CD4-positive, alpha-beta memory T cell (primary cell): ENCODE measurements at regions not wholly inside any gene's neighbourhood (a gene's known extent, or its start where the extent isn't known, plus 50 kb on each side); places are given as distances from the start of the nearest gene placed in this dataset.
A peak's percentile ranks its signal among the peaks of the same experiment; 100 is the strongest.

Experiments
- CTCF ChIA-PET: fragments of 350-600 bp; sonication (Branson Sonifier 250); formaldehyde crosslinking; loops from one replicate; lab custom pipeline; 2021; ENCODE audit warnings: inconsistent platforms; ENCODE audit not compliant: partially characterized antibody; lab: Charles Lee
- POLR2A ChIA-PET: fragments of 350-600 bp; sonication (Branson Sonifier 250); formaldehyde crosslinking; loops from one replicate; lab custom pipeline; 2021; ENCODE audit not compliant: partially characterized antibody; lab: Charles Lee
- DNase-seq, 5 donors: peaks; one replicate each; pipeline versions ENCODE4 v3.0.0 to v3.0.0-alpha.2; 2020 to 2022; ENCODE audit warnings: mixed read lengths in 1 of 5
- H3K27ac ChIP-seq: one replicate; pipeline ENCODE4 v1.7.0; 2013; ENCODE audit warnings: low read depth, low read length
- H3K27me3 ChIP-seq: 2 replicates; pipeline ENCODE4 v1.7.0; 2013; ENCODE audit warnings: mild to moderate bottlenecking, low read length, moderate library complexity; ENCODE audit not compliant: insufficient read depth
- H3K36me3 ChIP-seq: 2 replicates; pipeline ENCODE4 v1.7.0; 2013; ENCODE audit warnings: mild to moderate bottlenecking, low read length, moderate library complexity; ENCODE audit not compliant: insufficient read depth
- H3K4me1 ChIP-seq: 2 replicates; pipeline ENCODE4 v1.7.0; 2013; ENCODE audit warnings: mild to moderate bottlenecking, low read length, moderate library complexity; ENCODE audit not compliant: insufficient read depth
- H3K4me3 ChIP-seq, 2 donors: one replicate each; pipeline ENCODE4 v1.7.0; 2013; ENCODE audit warnings: low read length in 2 of 2, mild to moderate bottlenecking in 1 of 2
- H3K9me3 ChIP-seq, 2 donors: one replicate each; pipeline ENCODE4 v1.7.0; 2013; ENCODE audit warnings: low read length in 2 of 2, control low read depth in 1 of 2; ENCODE audit not compliant: control insufficient read depth in 1 of 2
- H3K27ac Mint-ChIP-seq, 7 donors: one replicate each; pipeline ENCODE4 v1.8.0; 2020 to 2021; ENCODE audit warnings: mixed read lengths in 7 of 7, mild to moderate bottlenecking in 6 of 7, inconsistent platforms in 3 of 7, moderate library complexity in 3 of 7
- H3K27me3 Mint-ChIP-seq, 2 donors: one replicate each; pipeline ENCODE4 v1.8.0; 2020 to 2021; ENCODE audit warnings: mixed read lengths in 2 of 2
- H3K36me3 Mint-ChIP-seq, 2 donors: one replicate each; pipeline ENCODE4 v1.8.0; 2020 to 2021; ENCODE audit warnings: mixed read lengths in 2 of 2, inconsistent platforms in 1 of 2, mild to moderate bottlenecking in 1 of 2
- H3K4me1 Mint-ChIP-seq, 4 donors: one replicate each; pipeline ENCODE4 v1.8.0; 2020 to 2021; ENCODE audit warnings: mixed read lengths in 4 of 4, mild to moderate bottlenecking in 1 of 4
- H3K4me3 Mint-ChIP-seq, 8 donors: one replicate each; pipeline ENCODE4 v1.8.0; 2020 to 2021; ENCODE audit warnings: mixed read lengths in 8 of 8, mild to moderate bottlenecking in 7 of 8, moderate library complexity in 6 of 8, inconsistent platforms in 3 of 8
- H3K9me3 Mint-ChIP-seq, 8 donors: one replicate each; pipeline ENCODE4 v1.8.0; 2020 to 2021; ENCODE audit warnings: mixed read lengths in 8 of 8, mild to moderate bottlenecking in 5 of 8, inconsistent platforms in 3 of 8, moderate library complexity in 1 of 8
- intact Hi-C: fragments of 100-400 bp; cut with micrococcal nuclease; formaldehyde crosslinking; loops from one replicate; pipeline ENCODE4 v1.15.1; 2023

DNA sequence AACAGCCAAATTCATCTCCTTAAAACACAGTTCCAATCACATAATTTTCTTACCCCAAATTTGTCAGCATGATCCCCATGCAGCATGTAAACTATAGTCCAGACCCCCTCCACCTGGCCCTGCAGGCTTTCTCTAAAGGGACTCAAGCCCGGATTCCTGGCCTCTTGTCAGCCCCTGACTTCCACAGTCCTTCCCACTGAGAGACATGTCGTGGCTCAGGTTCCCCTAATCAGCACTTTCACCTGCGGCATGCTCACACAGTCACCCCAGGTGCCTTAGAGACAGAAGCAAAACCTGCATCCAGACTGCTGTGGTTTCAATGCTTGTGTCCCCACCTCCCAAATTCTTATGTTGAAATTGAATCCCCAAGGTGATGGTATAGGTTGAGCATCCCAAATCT, 372.7 kb upstream of the ATP10A start:
- intact Hi-C loops, result no loop called here
- no peak overlapping the region for H3K4me3 Mint-ChIP-seq
- H3K4me1 ChIP-seq, result no peaks in the 10 kb centered on the region
- H3K27ac Mint-ChIP-seq, result peak overlapping the region in 1 of 7 donors; percentile 1
- CTCF ChIA-PET, result no interaction called here
- H3K27me3 Mint-ChIP-seq, result peaks cover 2 to 3% of the 10 kb centered on the region in 2 donors
- no peak overlapping the region for H3K4me3 ChIP-seq
- H3K36me3 ChIP-seq, result no peaks in the 10 kb centered on the region
- POLR2A ChIA-PET, result no interaction called here
- DNase-seq, result no peak
- H3K27me3 ChIP-seq, result no peaks in the 10 kb centered on the region
- H3K36me3 Mint-ChIP-seq, result no peaks in the 10 kb centered on the region
- H3K9me3 ChIP-seq, result no peaks in the 10 kb centered on the region
- H3K4me1 Mint-ChIP-seq, result no peaks in the 10 kb centered on the region
- no peak overlapping the region for H3K27ac ChIP-seq
- peaks cover 0 to 6% (median 1%) of the 10 kb centered on the region in 8 donors for H3K9me3 Mint-ChIP-seq

DNA sequence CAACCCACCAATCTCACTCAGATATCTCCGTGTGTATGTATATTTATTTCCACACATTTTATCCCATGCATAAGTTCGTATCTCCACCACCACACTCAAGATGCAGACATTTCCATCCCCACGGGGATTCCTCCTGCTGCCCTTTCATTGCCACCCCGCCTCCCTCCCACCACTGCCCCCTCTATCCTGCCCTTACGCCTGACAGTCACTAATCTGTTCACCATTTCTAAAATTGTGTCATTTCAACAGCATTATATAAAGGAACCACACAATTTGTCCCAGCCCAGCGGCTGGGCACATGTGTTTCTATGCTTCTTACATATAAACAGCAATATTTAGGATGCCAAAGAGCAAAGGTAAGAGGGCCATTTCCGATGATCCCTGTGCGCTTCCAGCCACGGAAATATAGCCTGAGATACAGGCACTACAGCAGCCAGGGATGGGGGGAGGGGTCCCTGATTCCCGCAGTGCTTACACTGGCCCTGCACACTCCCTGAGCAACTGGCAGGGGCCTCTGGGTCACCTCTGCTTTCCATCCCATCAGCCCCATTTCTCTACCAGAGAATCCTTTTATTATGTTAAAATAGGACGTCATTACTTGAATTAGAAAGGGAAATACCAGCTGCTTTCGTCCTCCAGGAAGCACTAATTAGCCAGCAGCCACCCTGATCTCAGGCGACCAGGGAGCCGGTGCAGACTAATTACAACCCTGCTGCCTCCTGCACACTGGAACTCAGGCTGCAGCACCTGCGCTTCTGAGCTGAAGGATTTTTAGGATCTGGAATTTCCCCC, 372.0 kb upstream of the ATP10A start:
- H3K27ac Mint-ChIP-seq, result no peak overlapping the region
- H3K4me1 ChIP-seq, result no peaks in the 10 kb centered on the region

DNA sequence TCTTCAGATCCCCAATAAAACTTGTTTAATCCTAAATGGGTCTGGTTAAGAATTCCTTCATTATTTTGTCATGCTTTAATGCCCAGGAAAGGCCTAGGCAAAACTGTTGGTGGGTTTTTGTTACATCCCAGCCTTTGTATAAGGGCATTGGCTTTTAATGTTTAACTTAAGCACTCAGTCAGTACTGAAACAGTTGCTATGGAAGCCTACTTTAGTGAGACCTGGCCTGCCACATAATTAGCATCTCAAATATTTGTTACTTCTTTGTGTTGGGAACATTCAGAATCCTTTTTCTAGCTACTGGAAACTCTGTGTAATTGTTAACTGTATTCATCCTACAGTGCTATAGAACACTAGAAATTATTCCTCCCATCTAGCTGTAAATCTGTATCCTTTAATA, 369.6 kb upstream of the ATP10A start:
- Mint-ChIP-seq H3K27me3 (peaks cover 2 to 3% of the 10 kb centered on the region in 2 donors), H3K9me3 (peaks cover 0 to 18% (median 4%) of the 10 kb centered on the region in 8 donors), H3K36me3 (no peaks in the 10 kb centered on the region), H3K4me1 (no peaks in the 10 kb centered on the region), H3K4me3 (no peak overlapping the region), H3K27ac (no peak overlapping the region)
- Histone ChIP-seq H3K4me3 (no peak overlapping the region), H3K27ac (no peak overlapping the region), H3K4me1 (no peaks in the 10 kb centered on the region), H3K9me3 (no peaks in the 10 kb centered on the region), H3K27me3 (no peaks in the 10 kb centered on the region), H3K36me3 (no peaks in the 10 kb centered on the region)
- ChIA-PET CTCF (no interaction called here), POLR2A (no interaction called here)
- intact Hi-C loops, result no loop called here
- no peak for DNase-seq

More for the DNA sequence above, 372.0 kb upstream of the ATP10A start:
- H3K9me3 ChIP-seq, result no peaks in the 10 kb centered on the region
- H3K36me3 Mint-ChIP-seq, result no peaks in the 10 kb centered on the region
- no peaks in the 10 kb centered on the region for H3K4me1 Mint-ChIP-seq
- no peak overlapping the region for H3K27ac ChIP-seq
- no peak for DNase-seq
- CTCF ChIA-PET, result no interaction called here
- no peak overlapping the region for H3K4me3 Mint-ChIP-seq
- H3K27me3 ChIP-seq, result no peaks in the 10 kb centered on the region
- H3K9me3 Mint-ChIP-seq, result peaks cover 0 to 6% (median 1%) of the 10 kb centered on the region in 8 donors
- intact Hi-C loops, result no loop called here
- no peak overlapping the region for H3K4me3 ChIP-seq
- H3K27me3 Mint-ChIP-seq, result peaks cover 2 to 3% of the 10 kb centered on the region in 2 donors
- H3K36me3 ChIP-seq, result no peaks in the 10 kb centered on the region
- POLR2A ChIA-PET, result no interaction called here

DNA sequence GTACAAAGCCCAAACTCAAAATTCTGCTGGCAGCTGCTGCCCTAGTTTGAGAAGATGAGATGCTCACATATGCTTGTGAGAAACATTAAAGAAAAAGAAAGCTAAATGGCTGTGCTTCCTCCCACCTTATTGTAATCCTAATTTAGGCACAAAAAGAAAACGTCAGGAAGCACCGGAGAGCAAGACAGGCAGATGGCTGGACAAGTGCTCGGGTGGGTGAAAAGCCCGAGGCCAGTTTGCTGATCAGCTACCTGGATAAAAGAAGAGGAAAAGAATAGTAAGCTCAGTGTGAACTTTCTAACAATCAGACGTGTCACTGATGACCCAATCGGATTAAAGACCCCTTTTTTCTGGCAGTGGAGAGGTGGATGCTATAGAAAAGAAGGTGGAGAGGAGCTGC, 368.0 kb upstream of the ATP10A start:
- H3K4me1 ChIP-seq, result no peaks in the 10 kb centered on the region
- H3K27ac ChIP-seq, result no peak overlapping the region
- no peaks in the 10 kb centered on the region for H3K4me1 Mint-ChIP-seq
- H3K27ac Mint-ChIP-seq, result no peak overlapping the region
- H3K9me3 ChIP-seq, result no peaks in the 10 kb centered on the region
- no peak overlapping the region for H3K4me3 Mint-ChIP-seq
- no peaks in the 10 kb centered on the region for H3K36me3 Mint-ChIP-seq
- peaks cover 0 to 2% of the 10 kb centered on the region in 2 donors for H3K27me3 Mint-ChIP-seq
- H3K36me3 ChIP-seq, result no peaks in the 10 kb centered on the region
- H3K4me3 ChIP-seq, result no peak overlapping the region
- ChIA-PET POLR2A (no interaction called here), CTCF (no interaction called here)
- H3K27me3 ChIP-seq, result no peaks in the 10 kb centered on the region
- DNase-seq, result no peak
- intact Hi-C loops, result no loop called here
- peaks cover 0 to 29% (median 8%) of the 10 kb centered on the region in 8 donors for H3K9me3 Mint-ChIP-seq

DNA sequence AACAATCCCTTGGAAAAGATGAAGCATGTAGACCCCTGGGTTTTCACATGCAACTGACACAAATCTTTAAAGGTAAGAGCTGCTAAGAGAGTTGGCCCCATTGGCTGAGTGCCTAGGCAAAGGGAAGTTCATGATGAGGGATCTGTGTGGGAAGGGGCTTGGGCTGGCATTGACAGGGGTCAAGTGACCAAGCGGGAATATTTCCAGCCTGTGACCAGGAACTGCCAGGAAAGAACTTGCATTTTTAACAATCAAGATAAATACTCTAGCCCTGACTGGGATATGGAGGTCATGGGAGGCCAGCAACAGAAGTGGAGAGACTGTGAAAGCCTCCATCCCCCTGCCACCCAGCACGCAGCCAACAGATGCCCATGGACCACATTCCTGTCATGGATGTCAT, 361.1 kb upstream of the ATP10A start:
- no peak overlapping the region for H3K27ac Mint-ChIP-seq
- H3K36me3 Mint-ChIP-seq, result no peaks in the 10 kb centered on the region
- H3K4me3 ChIP-seq, result no peak overlapping the region
- no peaks in the 10 kb centered on the region for H3K9me3 ChIP-seq
- H3K4me1 ChIP-seq, result no peaks in the 10 kb centered on the region
- H3K27me3 Mint-ChIP-seq, result peaks cover 0 to 4% of the 10 kb centered on the region in 2 donors
- POLR2A ChIA-PET, result no interaction called here
- no peaks in the 10 kb centered on the region for H3K27me3 ChIP-seq
- CTCF ChIA-PET, result no interaction called here
- peaks cover 0 to 33% (median 9%) of the 10 kb centered on the region in 8 donors for H3K9me3 Mint-ChIP-seq
- H3K36me3 ChIP-seq, result no peaks in the 10 kb centered on the region
- no peak for DNase-seq
- H3K27ac ChIP-seq, result no peak overlapping the region
- no peak overlapping the region for H3K4me3 Mint-ChIP-seq
- H3K4me1 Mint-ChIP-seq, result no peaks in the 10 kb centered on the region
- intact Hi-C loops, result no loop called here

- no peak overlapping the region for H3K27ac ChIP-seq
- peaks cover 0 to 28% (median 8%) of the 10 kb centered on the region in 8 donors for H3K9me3 Mint-ChIP-seq
- no peaks in the 10 kb centered on the region for H3K27me3 ChIP-seq
- no peak overlapping the region for H3K4me3 Mint-ChIP-seq
- H3K27ac Mint-ChIP-seq, result no peak overlapping the region
- DNase-seq, result no peak
- H3K9me3 ChIP-seq, result no peaks in the 10 kb centered on the region
- no peak overlapping the region for H3K4me3 ChIP-seq
- CTCF ChIA-PET, result no interaction called here
- H3K36me3 Mint-ChIP-seq, result no peaks in the 10 kb centered on the region
- H3K4me1 ChIP-seq, result no peaks in the 10 kb centered on the region
- POLR2A ChIA-PET, result no interaction called here
- H3K36me3 ChIP-seq, result no peaks in the 10 kb centered on the region
- intact Hi-C loops, result no loop called here
- H3K4me1 Mint-ChIP-seq, result no peaks in the 10 kb centered on the region
- H3K27me3 Mint-ChIP-seq, result peaks cover 0 to 4% of the 10 kb centered on the region in 2 donors
Observed at GRCh38 chr15:26223720-26224119, 360.6 kb upstream of the ATP10A start.

GRCh38 chr15:26222781-26223180, 359.7 kb upstream of the ATP10A start:
- Mint-ChIP-seq H3K4me1 (no peaks in the 10 kb centered on the region), H3K27me3 (peaks cover 0 to 4% of the 10 kb centered on the region in 2 donors), H3K9me3 (peaks cover 0 to 19% (median 7%) of the 10 kb centered on the region in 8 donors), H3K27ac (no peak overlapping the region), H3K4me3 (no peak overlapping the region), H3K36me3 (no peaks in the 10 kb centered on the region)
- H3K4me1 ChIP-seq, result no peaks in the 10 kb centered on the region
- no peak overlapping the region for H3K4me3 ChIP-seq
- no peak overlapping the region for H3K27ac ChIP-seq
- CTCF ChIA-PET, result no interaction called here
- POLR2A ChIA-PET, result no interaction called here
- no peaks in the 10 kb centered on the region for H3K9me3 ChIP-seq
- H3K36me3 ChIP-seq, result no peaks in the 10 kb centered on the region
- no peaks in the 10 kb centered on the region for H3K27me3 ChIP-seq
- intact Hi-C loops, result no loop called here
- DNase-seq, result no peak
